GM19238 (cell line): ENCODE measurements at regions not wholly inside any gene's neighbourhood (a gene's known extent, or its start where the extent isn't known, plus 50 kb on each side); places are given as distances from the start of the nearest gene placed in this dataset.
A peak's percentile ranks its signal among the peaks of the same experiment; 100 is the strongest.
"Not testable (repeated sequence)": the region's sequence is repeated elsewhere in the genome, so short reads cannot be mapped to it uniquely, and the experiment has no call there.

Experiments used
- DNase-seq: peaks from one replicate; pipeline ENCODE4 v3.0.0; 2011; ENCODE audit warnings: low spot score; ENCODE audit not compliant: insufficient read length

DNA sequence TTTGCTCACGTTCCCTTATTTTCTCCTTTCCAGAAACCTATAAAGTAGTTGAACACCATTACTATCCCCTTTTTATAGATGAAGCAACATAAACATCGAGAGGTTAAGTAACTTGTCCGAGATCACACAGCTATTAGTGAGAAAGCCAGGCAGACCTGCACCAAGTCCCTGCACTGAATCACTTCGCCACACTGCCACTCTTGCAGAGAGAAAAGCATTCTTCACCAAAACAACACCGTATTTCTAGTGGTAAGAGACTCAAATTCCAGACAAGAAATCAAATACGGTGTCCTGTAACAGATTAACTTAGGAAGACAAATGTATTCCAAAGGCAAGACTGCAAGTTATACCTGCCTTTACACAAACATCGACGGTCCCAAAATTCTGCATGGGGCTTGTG lies 82.0 kb upstream of the DMRT1 start:
- DNase-seq, result no peak

DNA sequence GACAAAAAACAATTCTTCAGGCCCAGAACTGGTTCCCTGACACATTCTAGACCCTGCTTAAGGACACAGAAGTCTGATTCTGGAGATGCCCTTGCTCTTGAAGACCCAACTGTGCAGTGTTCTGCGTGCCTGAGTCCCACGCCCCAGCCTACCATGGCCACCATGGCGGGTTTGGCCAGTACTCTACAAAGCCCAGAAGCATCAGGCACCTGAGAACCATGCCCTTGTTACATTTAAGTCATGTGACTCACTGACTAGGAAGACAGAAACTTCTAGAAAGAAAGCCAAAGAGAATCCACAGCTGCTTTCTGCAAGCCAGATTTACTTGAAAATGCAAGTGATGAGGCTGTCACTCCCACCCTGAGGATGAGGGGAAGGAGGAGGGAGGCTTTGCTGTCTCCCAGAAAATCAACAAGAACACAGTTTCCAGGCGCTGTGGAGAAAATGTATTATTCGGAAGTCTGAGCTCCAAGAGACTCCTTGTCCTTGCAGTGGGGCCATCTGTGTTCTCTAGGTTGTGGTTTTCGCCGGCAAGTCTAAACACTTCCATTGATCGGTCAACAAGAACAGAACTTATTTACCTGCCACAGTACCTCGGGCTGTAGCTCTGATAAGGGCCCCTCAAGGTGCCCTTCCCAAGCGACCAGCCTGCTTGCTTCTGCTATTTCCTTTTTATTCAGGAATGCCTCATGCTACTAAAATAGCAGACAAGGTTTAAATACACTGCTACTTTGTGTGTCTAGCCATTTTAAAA lies 81.3 kb upstream of the DMRT1 start:
- DNase-seq, result no peak

DNA sequence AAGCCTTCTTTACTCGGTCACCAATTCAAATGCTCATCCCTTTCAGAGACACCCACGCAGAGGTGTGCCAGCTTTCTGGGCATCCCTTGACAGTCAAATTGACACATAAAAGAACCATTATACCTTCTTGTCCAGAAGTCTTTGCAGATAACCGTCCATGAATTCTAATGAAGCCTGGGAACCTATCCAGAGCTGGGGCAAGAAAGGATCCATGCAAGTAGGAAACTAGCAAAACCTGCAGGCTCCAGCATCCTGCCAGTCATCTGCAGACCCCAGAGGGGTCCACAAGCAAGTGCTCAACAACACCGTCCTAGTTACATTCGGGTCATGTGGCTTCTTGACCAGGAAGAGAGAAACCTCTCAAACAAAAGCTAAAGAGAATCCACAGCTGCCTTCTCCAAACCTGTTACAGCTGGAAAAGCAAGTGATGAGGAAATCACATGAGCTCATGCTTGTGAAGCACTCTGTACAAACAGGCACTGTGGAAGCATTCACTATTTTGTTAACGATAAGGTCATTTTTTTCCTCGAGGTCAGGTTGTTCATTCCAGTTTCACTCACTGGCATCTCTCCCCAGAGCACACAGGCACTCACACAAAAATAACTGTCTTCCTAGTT lies 80.2 kb upstream of the DMRT1 start:
- no peak for DNase-seq

DNA sequence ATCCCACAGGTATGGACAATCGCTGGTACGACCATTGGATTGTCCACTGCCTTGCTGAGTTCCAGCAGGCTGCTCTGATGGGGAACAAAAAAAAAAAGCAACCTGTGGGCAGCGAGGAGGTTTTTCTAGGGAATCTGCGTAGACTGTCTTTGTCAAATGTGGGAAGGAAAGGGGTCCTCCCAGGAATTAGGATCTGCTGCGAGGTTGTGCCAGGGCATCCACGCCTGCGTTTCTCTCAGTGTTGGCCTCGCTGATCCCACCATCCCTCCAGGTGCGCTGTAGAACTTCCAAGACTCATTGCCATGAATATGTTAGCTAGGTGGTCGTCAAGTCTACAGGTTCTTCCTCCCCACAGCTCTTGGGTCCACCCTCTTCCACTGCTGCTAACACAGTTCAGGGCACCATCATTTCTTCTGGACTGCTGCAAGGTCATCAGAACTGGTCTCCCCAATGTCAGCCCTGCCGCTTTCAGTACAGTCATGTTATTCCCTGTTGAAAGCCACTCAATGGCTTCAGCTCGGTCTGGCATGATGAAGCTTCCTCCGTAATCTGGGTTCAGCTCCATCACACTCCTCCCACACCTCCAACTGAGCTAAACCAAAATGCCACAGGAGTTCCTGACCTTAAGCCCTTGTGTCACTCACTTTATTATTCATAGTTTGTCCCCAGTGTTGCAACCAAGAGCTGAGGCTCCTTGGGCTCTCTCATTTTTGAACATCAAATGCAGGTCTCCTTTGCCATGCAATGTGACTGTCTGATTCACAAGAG lies 79.5 kb upstream of the DMRT1 start:
- DNase-seq, result no peak

DNA sequence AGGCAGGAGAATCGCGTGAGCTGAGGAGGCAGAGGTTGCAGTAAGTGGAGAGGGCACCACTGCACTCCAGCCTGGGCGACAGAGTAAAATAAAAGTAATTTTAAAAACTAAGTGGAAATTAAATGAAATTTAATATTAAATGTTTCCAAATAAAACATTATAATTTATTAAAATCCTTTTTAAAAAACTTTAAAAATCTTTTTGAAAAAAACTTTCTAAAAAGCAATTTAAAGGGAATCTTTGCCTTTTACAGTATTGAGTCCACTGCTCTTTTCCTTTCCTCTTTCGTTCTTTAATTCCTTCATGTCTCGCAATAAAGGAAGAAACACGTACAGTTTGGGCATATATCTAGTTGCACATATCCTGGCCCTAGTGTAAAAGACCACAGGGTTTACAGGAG lies 77.8 kb upstream of the DMRT1 start:
- DNase-seq, result no peak

DNA sequence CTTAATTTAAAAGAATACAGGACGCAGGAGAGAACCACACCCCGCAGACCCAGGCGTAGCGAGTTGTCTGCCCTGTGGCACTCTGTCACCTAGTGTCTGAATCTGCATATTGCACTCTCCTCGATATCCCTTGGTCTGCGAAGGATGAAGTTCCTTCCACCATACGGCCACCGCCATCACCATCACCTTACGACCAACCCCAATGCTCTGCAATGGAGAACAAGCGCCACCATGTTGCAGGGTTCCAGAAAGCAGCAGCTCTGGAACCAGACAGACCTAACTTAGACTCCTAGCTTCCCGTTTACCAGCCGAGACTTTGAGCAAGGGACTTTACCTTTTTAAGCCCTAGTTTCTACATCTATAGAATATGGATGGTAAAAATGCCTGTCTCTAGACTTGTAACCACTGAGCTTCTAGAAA lies 77.4 kb upstream of the DMRT1 start:
- DNase-seq, result peak; percentile 22

DNA sequence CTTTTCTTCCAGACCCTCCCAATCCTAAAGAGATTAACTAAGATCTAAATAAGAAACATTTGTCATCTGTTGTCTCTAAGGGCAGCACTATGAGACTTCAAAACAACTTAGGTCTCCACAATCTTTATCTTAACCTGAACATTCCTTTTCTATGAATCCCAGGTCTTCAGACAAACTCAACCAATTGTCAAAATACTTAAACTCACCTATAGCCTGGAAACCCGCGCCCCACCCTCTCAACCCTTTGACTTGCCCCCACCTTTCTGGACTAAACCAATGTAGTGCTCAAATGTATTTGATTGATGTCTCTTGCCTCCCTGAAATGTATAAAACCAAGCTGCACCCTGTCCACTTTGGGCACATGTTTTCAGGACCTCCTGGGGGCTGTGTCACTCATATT lies 76.5 kb upstream of the DMRT1 start:
- no peak for DNase-seq

DNA sequence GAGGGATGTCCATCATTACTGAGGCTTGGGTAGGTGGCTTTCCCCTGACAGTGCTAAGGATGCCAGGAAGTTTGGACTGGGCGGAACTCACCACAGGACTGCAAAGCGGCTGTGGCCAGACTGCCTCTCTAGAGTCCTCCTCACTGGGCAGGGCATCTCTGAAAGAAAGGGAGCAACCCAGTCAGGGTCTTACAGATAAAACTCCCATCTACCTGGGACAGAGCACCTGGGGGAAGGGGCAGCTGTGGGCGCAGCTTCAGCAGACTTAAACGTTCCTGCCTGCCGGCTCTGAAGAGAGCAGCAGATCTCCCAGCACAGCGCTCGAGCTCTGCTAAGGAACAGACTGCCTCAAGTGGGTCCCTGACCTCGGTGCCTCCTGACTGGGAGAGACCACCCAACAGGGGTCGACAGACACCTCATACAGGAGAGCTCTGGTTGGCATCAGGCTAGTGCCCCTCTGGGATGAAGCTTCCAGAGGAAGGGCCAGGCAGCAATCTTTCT lies 74.4 kb upstream of the DMRT1 start:
- not testable (repeated sequence) for DNase-seq

DNA sequence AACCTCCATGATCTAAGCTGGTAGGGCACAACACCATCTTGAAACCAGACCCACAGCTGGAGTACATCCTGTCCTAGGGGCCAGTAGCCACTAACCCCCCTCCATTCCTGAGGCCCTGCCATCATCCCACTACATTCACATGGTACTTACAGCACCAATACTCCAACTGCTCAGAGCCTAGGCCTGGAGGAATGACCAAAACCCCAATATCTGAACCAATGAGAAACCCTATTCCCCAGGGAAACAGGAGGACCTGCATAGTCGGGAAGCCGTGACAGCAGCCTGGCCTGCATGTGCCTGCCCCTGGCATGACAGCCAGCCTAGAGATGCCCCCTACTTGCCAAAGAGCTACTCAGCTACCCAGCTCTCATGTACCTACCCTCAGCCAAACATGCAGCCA lies 65.4 kb upstream of the DMRT1 start:
- no peak for DNase-seq

DNA sequence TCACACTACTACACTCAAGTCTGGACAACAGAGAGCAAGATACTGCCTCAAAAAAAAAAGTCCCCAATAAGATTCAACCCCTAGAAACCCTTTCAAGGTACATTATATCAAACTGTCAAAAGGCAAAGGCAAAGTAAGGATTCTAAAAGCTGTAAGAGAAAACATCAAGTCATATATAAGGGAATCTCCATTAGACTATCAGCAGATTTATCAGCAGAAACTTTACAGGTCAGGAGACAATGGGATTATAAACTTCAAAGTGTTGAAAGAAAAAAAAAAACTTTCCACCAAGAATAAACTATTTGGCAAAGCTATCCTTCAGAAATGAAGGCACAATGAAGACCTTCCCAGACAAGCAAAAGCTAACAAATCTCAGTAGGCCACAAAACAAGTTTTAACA lies 63.5 kb upstream of the DMRT1 start:
- DNase-seq, result no peak

DNA sequence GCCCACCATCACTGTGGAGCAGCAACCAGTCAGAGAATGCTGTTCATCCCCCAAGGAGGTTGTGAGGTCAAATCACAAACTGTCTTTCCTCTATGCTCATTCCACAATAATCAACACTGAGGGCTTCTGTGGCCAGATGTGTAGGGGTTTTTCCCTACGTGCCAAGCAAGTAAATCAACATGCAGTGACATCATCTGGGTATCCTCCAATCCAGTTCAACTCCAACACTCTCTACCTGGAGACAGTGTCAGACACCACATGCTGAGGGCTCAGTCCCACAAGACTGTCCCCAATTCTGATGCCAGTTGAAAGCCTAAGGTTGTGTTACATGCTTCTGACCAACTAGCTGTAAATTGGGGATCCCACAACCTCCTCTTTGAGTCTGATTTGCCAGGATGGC lies 57.3 kb upstream of the DMRT1 start:
- no peak for DNase-seq

DNA sequence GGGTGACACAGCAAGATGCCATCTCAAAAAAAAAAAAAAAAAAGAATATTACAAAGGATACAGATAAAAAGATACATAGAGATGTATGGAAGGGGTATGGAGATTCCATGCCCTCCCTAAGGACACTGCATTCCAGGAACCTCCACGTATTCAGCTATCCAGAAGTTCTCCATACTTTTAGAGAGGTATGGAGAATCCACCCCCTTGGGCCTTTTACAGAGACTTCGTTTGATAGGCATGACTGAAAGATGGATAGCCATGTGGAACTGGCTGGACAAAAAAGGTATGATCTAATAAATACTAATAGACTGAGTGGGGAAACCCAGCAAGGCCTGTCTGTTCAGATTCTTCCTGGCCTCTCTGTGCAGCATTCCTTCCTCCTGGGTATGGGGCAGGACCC lies 56.6 kb upstream of the DMRT1 start:
- DNase-seq, result no peak

DNA sequence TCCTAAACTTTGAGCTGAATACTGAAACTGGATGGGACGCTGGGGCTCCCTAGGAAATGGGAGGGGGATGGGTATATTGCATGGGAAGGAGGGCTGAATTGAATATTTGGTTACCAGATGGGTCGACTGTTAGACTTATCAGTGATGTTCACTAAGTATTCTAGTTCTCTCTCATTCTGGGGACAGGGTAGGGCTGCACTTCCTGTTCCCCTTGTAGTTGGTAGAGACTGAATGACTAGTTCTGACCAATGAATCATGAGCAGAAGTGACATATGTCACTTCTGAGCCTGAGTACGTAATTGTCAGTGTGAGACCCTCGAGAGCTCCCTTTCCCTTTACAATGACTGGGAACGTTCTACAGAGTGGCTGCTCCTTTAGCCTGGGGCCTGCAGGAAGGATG lies 55.5 kb upstream of the DMRT1 start:
- DNase-seq, result no peak

DNA sequence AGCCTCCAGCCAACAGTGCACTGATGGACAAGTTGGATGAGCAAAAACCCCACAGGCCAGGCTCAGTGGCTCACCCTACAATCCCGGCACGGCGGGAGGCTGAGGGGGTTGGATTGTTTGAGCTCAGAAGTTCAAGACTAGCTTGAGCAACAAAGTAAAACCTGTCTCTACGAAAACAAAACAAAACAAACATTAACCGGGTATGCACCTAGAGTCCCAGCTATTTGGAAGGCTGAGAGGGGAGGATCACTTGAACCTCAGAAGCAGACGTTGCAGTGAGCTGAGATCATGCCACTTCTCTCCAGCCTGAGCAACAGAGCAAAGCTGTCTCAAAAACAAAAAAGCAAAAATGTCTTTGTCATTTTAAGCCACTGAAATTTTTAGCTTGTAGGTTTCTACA lies 55.1 kb upstream of the DMRT1 start:
- DNase-seq, result no peak

DNA sequence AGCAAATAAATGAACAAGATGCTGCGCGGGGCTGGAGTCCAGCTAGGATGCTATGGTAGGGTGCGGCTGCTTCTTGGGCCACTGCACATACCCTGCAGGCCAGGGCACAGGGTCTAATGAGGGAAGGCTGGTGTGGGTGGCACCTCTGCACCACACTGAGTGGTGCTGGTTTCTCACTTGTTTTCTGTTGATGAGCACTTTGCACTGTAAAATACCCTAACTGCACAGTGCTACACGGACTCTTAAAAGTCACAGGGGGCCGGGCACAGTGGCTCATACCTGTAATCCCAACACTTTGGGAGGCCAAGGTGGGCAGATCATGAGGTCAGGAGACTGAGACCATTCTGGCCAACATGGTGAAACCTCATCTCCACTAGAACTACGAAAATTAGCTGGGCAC lies 52.7 kb upstream of the DMRT1 start:
- DNase-seq, result no peak
